K562 (cell line): ENCODE measurements at regions not wholly inside any gene's neighbourhood (a gene's known extent, or its start where the extent isn't known, plus 50 kb on each side); places are given as distances from the start of the nearest gene placed in this dataset.

ENCODE experiments used
- ATAC-seq: fragments of 200-7000 bp; cut with Tn5 transposase; 3 replicates; pipeline ENCODE4 v1.9.1; 2020; ENCODE audit warnings: moderate library complexity
- BruUV-seq: library from RNA; stranded (reverse); fragments of 400-500 nt; replicated peaks from 2 replicates; lab custom pipeline; 2021; lab: Mats Ljungman, UMichigan
- CTCF ChIA-PET: fragments of 300-600 bp; formaldehyde crosslinking; extraction: SDS; loops from one replicate; lab custom pipeline; 2021; ENCODE audit warnings: low intra/inter-chr PET ratio; lab: Yijun Ruan, JAX
- POLR2A ChIA-PET: fragments of 300-600, 350-650 bp; sonication (Branson Sonifier 250); formaldehyde crosslinking; extraction: SDS; loops from one replicate; lab custom pipeline; 2021; ENCODE audit warnings: antibody characterized with exemption, inconsistent platforms; lab: Yijun Ruan, JAX
- DNase-seq, 4 experiments: peaks; one replicate each; pipeline versions ENCODE4 v3.0.0 to v3.0.0-alpha.2; 2011 to 2018; ENCODE audit warnings: low spot score in 3 of 4, mixed read lengths in 3 of 4; ENCODE audit errors: extremely low read depth in 1 of 4
- FAIRE-seq: peaks from 2 replicates; lab custom pipeline; 2011; peaks lifted over from hg19 to GRCh38; lab: Jason Lieb, UNC
- H2AFZ ChIP-seq: 2 replicates; pipeline ENCODE4 v1.6.0; 2011; ENCODE audit warnings: low read depth, low read length, control low read depth, inconsistent platforms
- H3K27ac ChIP-seq: fragments of 200-600 bp; 3 replicates; pipeline ENCODE4 v1.8.0; 2011; ENCODE audit warnings: low read depth, mild to moderate bottlenecking, control low read depth, inconsistent platforms, low read length, moderate library complexity, mixed read lengths; ENCODE audit errors: extremely low read depth
- H3K27me3 ChIP-seq, 2 experiments: fragments of 300-600 bp in 1 of 2; 2 replicates in 1 of 2; 3 replicates in 1 of 2; pipeline versions ENCODE4 v1.6.0 to v1.8.0; 2011; ENCODE audit warnings: inconsistent platforms in 2 of 2, low read length in 2 of 2, mild to moderate bottlenecking in 1 of 2, mixed read lengths in 1 of 2, moderate library complexity in 1 of 2; ENCODE audit not compliant: control insufficient read depth in 2 of 2, insufficient read depth in 2 of 2
- H3K36me3 ChIP-seq: fragments of 300-600 bp; 3 replicates; pipeline ENCODE4 v1.8.0; 2011; ENCODE audit warnings: mild to moderate bottlenecking, low read length, inconsistent platforms; ENCODE audit not compliant: control insufficient read depth, insufficient read depth
- H3K4me1 ChIP-seq, 2 experiments: fragments of 200-600 bp in 1 of 2; replicated peaks in 1 of 2; 2 replicates in 1 of 2; 3 replicates in 1 of 2; pipeline versions ENCODE4 v1.5.1 to v1.8.0; 2011; ENCODE audit warnings: inconsistent platforms in 2 of 2, low read length in 2 of 2, mild to moderate bottlenecking in 1 of 2, mixed read lengths in 1 of 2, moderate library complexity in 1 of 2; ENCODE audit not compliant: control insufficient read depth in 2 of 2, insufficient read depth in 2 of 2
- H3K4me2 ChIP-seq: 2 replicates; pipeline ENCODE4 v1.6.1; 2011; ENCODE audit warnings: low read length, control low read depth, inconsistent platforms, mixed read lengths; ENCODE audit not compliant: insufficient read depth
- H3K4me3 ChIP-seq: fragments of 200-600 bp; sonication (generic), shearing (Covaris generic); 2 replicates; pipeline ENCODE4 v1.5.1; 2016; ENCODE audit warnings: control low read depth, inconsistent platforms
- H3K79me2 ChIP-seq: fragments of 200-600 bp; 3 replicates; pipeline ENCODE4 v1.8.0; 2011; ENCODE audit warnings: low read length, inconsistent platforms; ENCODE audit not compliant: control insufficient read depth, insufficient read depth
- H3K9ac ChIP-seq, 2 experiments: 2 replicates each; pipeline versions ENCODE4 v1.6.0 to v1.6.1; 2011; ENCODE audit warnings: low read depth in 2 of 2, low read length in 2 of 2, control low read depth in 1 of 2, inconsistent platforms in 1 of 2, mild to moderate bottlenecking in 1 of 2, mixed read lengths in 1 of 2; ENCODE audit not compliant: insufficient read depth in 1 of 2
- H3K9me1 ChIP-seq: one replicate; pipeline ENCODE4 v1.6.0; 2011; ENCODE audit warnings: inconsistent platforms, mild to moderate bottlenecking, low read length, moderate library complexity; ENCODE audit not compliant: control insufficient read depth, insufficient read depth
- H3K9me3 ChIP-seq: replicated peaks from 2 replicates; pipeline ENCODE4 v1.5.1; 2011; ENCODE audit warnings: low read depth, low read length, inconsistent platforms; ENCODE audit not compliant: control insufficient read depth, insufficient read depth
- H4K20me1 ChIP-seq: replicated peaks from 2 replicates; pipeline ENCODE4 v1.6.1; 2011; ENCODE audit warnings: low read length, inconsistent platforms, mixed read lengths; ENCODE audit not compliant: control insufficient read depth, insufficient read depth
- CREM ChIP-seq: IDR thresholded peaks from 2 replicates; pipeline ENCODE4 v1.6.1; 2014; ENCODE audit warnings: antibody characterized with exemption, low read depth
- MCM3 ChIP-seq: fragments of 450-650 bp; IDR thresholded peaks from 2 replicates; pipeline ENCODE4 v1.6.1; 2016
- NUFIP1 ChIP-seq: fragments of 450-650 bp; IDR thresholded peaks from 2 replicates; pipeline ENCODE4 v1.6.1; 2018; ENCODE audit not compliant: partially characterized antibody
- PHF20 ChIP-seq: fragments of 450-650 bp; IDR thresholded peaks from 2 replicates; pipeline ENCODE4 v1.6.1; 2018; ENCODE audit not compliant: partially characterized antibody
- RBM22 ChIP-seq: fragments of 200-400 bp; formaldehyde crosslinking; IDR thresholded peaks from 2 replicates; pipeline ENCODE4 v1.6.1; 2018; ENCODE audit warnings: low read length, low read depth; ENCODE audit not compliant: poor library complexity, severe bottlenecking
- RFX1 ChIP-seq: fragments of 450-650 bp; IDR thresholded peaks from 2 replicates; pipeline ENCODE4 v1.6.1; 2016; ENCODE audit warnings: mild to moderate bottlenecking, moderate library complexity
- TAF7 ChIP-seq: fragments of 450-650 bp; IDR thresholded peaks from 2 replicates; pipeline ENCODE4 v1.6.1; 2016; ENCODE audit warnings: missing genetic modification characterization, missing compliant biosample characterization
- TCF3 ChIP-seq: sonication (generic); formaldehyde crosslinking; IDR thresholded peaks from 2 replicates; pipeline ENCODE4 v1.4.0; 2020; ENCODE audit warnings: mild to moderate bottlenecking, missing genetic modification reagents
- TEAD4 ChIP-seq, 2 experiments: sonication (generic) in 1 of 2; formaldehyde crosslinking in 1 of 2; IDR thresholded peaks; 2 replicates each; pipeline versions ENCODE4 v1.6.1 to v1.8.0; 2012 to 2022; ENCODE audit warnings: borderline replicate concordance in 1 of 2, inconsistent platforms in 1 of 2, low read length in 1 of 2, mild to moderate bottlenecking in 1 of 2, missing genetic modification reagents in 1 of 2
- ZNF445 ChIP-seq: fragments of 250-450 bp; sonication (Bioruptor Pico); IDR thresholded peaks from 2 replicates; pipeline ENCODE4 v1.4.0; 2020; ENCODE audit warnings: low read depth, mild to moderate bottlenecking, moderate library complexity
- WGBS: fragments of 100-300 bp; shearing (Covaris generic); methylation state at CpG from one replicate; pipeline ENCODE4 v1.1.6; 2016; ENCODE audit warnings: low coverage, mixed read lengths; ENCODE audit not compliant: insufficient coverage; ENCODE audit errors: missing lambda C conversion rate; 5-methylcytosine and 5-hydroxymethylcytosine counted together
- in situ Hi-C: fragments of 300-500 bp; cut with MboI; formaldehyde crosslinking; loops from 4 replicates; pipeline ENCODE4 v1.15.0; 2018; ENCODE audit warnings: inconsistent platforms, mixed read lengths
- intact Hi-C: fragments of 100-400 bp; cut with micrococcal nuclease; formaldehyde crosslinking; loops from 2 replicates; pipeline ENCODE4 v1.14.2; 2022
- TF ChIP-seq, protein P1 (sequence below): fragments of 250-450 bp; sonication (Bioruptor Pico); IDR thresholded peaks from 2 replicates; pipeline ENCODE4 v1.8.0; 2021; ENCODE audit warnings: moderate library complexity, mild to moderate bottlenecking, inconsistent platforms
- TF ChIP-seq, protein P2 (sequence below): fragments of 450-650 bp; IDR thresholded peaks from 2 replicates; pipeline ENCODE4 v1.7.0; 2016; ENCODE audit warnings: borderline replicate concordance
- TF ChIP-seq, protein P3 (sequence below): fragments of 250-450 bp; sonication (Bioruptor Pico); IDR thresholded peaks from 2 replicates; pipeline ENCODE4 v1.8.0; 2021; ENCODE audit warnings: borderline replicate concordance, mild to moderate bottlenecking, moderate library complexity; ENCODE audit not compliant: poor library complexity, severe bottlenecking

DNA sequence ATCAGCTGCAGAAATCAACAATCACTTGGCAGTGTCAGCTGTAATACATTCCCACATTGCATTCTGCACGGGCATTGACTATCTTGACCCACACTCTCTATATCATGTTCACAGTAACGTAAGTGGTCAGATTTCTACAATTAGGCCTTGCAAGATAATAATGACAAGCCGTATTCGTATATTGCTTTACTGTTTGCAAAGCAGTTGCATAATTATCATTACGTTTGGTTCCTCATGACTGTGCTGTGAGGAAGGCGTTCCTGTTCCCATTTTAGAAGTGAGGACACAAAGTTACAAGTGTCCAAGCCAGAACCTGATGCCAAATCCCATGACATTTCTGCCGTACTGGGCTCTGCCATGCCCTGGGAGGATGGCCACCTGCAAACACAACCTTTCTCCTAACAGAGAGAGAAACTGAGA lies 53.5 kb upstream of the TARBP1 start:
- in situ Hi-C loops: no loop called here
- no peak for FAIRE-seq

DNA sequence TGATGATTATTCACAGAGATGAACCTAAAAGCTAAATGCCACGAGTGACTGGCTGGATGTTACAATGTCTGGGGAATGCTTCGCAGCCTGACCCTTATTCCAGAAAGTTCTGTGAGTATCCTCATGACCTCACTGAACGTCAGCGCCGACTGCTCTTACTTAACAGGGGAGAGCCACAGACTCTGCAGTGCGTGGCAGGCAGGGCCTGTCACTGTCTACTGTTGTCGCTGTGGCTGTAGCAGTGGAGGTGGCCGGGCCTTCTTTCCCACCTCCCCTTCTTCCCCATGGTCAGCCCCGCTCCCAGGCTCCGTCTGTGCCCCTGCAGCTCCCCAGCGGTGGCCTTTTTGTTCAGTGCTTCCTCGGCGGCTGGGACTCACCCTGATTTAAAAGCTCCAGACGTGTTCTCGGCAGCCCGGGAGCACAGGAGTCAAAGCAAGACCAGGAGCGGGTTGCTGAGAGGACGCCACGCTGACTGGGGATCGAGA lies 52.2 kb upstream of the TARBP1 start:
- intact Hi-C loops: no loop called here
- ChIA-PET CTCF (no interaction called here), POLR2A (interaction anchor here (0.6 to 1.3 kb wide), 5 partner anchors 9 to 808 kb away, joined by 3 to 6 read pairs (median 4); no protein-coding TSS in a partner anchor)
- H3K27me3 ChIP-seq: no peaks in the 10 kb centered on the region
- ATAC-seq (no peak), DNase-seq (no peak), FAIRE-seq (no peak)
- H2AFZ ChIP-seq: peak overlapping the region; percentile 29
- H3K36me3 ChIP-seq: no peaks in the 10 kb centered on the region
- 82% methylated on average over 19 of the region's 20 CpGs for WGBS
- BruUV-seq: no TSS peak
- in situ Hi-C loops: no loop called here
- H3K9ac ChIP-seq: peak overlapping the region in 1 of 2 experiments; percentile 62; a peak in 2 of 4 replicates
- no peak overlapping the region for H3K4me3 ChIP-seq
- no peak overlapping the region for H3K4me2 ChIP-seq
- no peaks in the 10 kb centered on the region for H3K79me2 ChIP-seq
- no peak overlapping the region for H3K27ac ChIP-seq
- no peaks in the 10 kb centered on the region for H3K9me1 ChIP-seq
- peaks cover 11 to 34% of the 10 kb centered on the region in 2 experiments for H3K4me1 ChIP-seq
- no peaks in the 10 kb centered on the region for H4K20me1 ChIP-seq
- H3K9me3 ChIP-seq: no peaks in the 10 kb centered on the region
- TF ChIP-seq, protein P1, sequence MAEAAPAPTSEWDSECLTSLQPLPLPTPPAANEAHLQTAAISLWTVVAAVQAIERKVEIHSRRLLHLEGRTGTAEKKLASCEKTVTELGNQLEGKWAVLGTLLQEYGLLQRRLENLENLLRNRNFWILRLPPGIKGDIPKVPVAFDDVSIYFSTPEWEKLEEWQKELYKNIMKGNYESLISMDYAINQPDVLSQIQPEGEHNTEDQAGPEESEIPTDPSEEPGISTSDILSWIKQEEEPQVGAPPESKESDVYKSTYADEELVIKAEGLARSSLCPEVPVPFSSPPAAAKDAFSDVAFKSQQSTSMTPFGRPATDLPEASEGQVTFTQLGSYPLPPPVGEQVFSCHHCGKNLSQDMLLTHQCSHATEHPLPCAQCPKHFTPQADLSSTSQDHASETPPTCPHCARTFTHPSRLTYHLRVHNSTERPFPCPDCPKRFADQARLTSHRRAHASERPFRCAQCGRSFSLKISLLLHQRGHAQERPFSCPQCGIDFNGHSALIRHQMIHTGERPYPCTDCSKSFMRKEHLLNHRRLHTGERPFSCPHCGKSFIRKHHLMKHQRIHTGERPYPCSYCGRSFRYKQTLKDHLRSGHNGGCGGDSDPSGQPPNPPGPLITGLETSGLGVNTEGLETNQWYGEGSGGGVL (CRISPR knock-in tag): no peak
- TF ChIP-seq, protein P2, sequence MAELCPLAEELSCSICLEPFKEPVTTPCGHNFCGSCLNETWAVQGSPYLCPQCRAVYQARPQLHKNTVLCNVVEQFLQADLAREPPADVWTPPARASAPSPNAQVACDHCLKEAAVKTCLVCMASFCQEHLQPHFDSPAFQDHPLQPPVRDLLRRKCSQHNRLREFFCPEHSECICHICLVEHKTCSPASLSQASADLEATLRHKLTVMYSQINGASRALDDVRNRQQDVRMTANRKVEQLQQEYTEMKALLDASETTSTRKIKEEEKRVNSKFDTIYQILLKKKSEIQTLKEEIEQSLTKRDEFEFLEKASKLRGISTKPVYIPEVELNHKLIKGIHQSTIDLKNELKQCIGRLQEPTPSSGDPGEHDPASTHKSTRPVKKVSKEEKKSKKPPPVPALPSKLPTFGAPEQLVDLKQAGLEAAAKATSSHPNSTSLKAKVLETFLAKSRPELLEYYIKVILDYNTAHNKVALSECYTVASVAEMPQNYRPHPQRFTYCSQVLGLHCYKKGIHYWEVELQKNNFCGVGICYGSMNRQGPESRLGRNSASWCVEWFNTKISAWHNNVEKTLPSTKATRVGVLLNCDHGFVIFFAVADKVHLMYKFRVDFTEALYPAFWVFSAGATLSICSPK: no peak
- TF ChIP-seq MCM3: no peak
- TF ChIP-seq NUFIP1: no peak
- no peak for TF ChIP-seq CREM
- TF ChIP-seq RBM22: no peak
- TF ChIP-seq TEAD4 (IDR thresholded peaks at IDR 0.05; ENCODE audit: low read length): no peak
- TF ChIP-seq TEAD4 (CRISPR knock-in tag; IDR thresholded peaks at IDR 0.05; ENCODE audit: borderline replicate concordance): no peak
- no peak for TF ChIP-seq RFX1

More for the DNA sequence above, 53.5 kb upstream of the TARBP1 start:
- H3K27me3 ChIP-seq: no peaks in the 10 kb centered on the region
- H3K9me1 ChIP-seq: no peaks in the 10 kb centered on the region
- no peaks in the 10 kb centered on the region for H4K20me1 ChIP-seq
- intact Hi-C loops: no loop called here
- DNase-seq: no peak
- no peak for TF ChIP-seq TAF7 (tag)
- TF ChIP-seq, protein P3, sequence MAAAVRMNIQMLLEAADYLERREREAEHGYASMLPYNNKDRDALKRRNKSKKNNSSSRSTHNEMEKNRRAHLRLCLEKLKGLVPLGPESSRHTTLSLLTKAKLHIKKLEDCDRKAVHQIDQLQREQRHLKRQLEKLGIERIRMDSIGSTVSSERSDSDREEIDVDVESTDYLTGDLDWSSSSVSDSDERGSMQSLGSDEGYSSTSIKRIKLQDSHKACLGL (CRISPR knock-in tag): no peak
- 0 out of 2 replicates have a peak, but pooled peaks have one; percentile 13 for TF ChIP-seq TCF3
- TF ChIP-seq PHF20: no peak
- no peak for TF ChIP-seq ZNF445 (CRISPR knock-in tag)
- WGBS: 46% methylated on average over 7 of the region's 7 CpGs
- ChIA-PET POLR2A (interaction anchor here (1.8 kb wide), 1 partner anchor 11 kb away, joined by 11 read pairs; no protein-coding TSS in a partner anchor), CTCF (no interaction called here)
- no peak overlapping the region for H3K9ac ChIP-seq
- H3K4me1 ChIP-seq: peaks cover 11 to 28% of the 10 kb centered on the region in 2 experiments
- H3K4me2 ChIP-seq: no peak overlapping the region
- no peaks in the 10 kb centered on the region for H3K79me2 ChIP-seq
- H3K9me3 ChIP-seq: no peaks in the 10 kb centered on the region
- no peak for ATAC-seq
- H3K27ac ChIP-seq: no peak overlapping the region
- peak overlapping the region; percentile 29 for H2AFZ ChIP-seq
- no peak overlapping the region for H3K4me3 ChIP-seq
- BruUV-seq: no TSS peak
- H3K36me3 ChIP-seq: no peaks in the 10 kb centered on the region
